NCI-H510A (cell line): ENCODE measurements at regions not wholly inside any gene's neighbourhood (a gene's known extent, or its start where the extent isn't known, plus 50 kb on each side); places are given as distances from the start of the nearest gene placed in this dataset.
"Not testable (repeated sequence)": the region's sequence is repeated elsewhere in the genome, so short reads cannot be mapped to it uniquely, and the experiment has no call there.

ENCODE experiments used
- DNase-seq: peaks from one replicate; lab custom pipeline; 2025; lab: John Stamatoyannopoulos, UW

DNA sequence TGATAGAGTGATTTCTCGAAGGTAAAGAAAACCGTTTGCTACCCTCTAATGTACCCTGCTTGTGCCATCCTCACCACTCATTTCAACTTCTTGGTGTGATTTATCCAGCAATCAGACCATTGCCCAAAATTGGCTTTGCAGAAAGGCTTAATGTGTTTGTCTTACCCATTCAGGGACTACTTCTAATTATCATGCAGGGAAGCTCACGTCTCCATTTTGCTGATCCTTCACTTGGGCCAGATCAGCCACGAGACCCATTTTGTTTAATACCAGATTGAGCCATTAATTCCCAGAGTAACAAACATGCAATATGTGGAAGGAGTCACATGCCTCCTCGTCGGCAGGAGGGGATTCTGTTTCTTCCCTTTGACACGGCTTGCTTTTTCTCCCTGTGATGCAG is 51.1 kb upstream of the CRY1 start:
- no peak for DNase-seq

DNA sequence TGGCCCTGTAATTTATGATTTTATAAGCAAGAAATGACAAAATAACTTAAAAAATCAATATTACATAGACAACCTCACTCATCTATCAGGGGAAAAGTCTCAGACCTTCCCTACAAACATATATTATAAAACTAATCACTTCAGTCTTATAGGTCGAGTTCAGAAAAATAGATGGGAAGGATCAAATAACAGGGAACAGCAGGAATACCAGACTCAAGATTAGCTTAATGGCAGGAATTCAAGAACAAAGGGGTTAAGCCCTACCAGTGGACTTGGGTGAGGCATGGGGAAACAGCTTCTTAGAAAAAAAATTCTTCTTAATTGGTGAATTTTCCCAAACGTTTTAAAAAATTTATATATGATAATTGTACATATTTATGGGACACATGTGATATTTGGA is 51.6 kb upstream of the CRY1 start:
- DNase-seq: no peak

DNA sequence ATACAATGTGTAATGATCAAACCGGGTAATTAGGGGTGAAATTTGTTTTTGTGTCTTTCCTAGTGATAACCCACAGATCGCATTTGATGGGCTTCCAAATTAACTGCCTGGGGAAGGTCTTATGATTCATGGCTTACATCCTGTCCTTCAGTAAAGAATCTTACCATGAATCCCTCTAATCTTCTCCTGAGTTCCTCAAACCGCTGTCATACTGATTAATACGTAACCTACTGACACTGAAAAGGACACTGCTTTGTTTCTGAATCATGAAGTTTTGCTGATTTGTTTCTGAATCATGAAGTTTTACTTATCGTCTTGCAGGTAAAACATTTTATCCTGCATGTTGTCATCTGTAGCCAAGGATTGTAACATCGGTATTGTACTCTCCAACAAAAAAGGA is 52.0 kb upstream of the CRY1 start:
- DNase-seq: no peak

DNA sequence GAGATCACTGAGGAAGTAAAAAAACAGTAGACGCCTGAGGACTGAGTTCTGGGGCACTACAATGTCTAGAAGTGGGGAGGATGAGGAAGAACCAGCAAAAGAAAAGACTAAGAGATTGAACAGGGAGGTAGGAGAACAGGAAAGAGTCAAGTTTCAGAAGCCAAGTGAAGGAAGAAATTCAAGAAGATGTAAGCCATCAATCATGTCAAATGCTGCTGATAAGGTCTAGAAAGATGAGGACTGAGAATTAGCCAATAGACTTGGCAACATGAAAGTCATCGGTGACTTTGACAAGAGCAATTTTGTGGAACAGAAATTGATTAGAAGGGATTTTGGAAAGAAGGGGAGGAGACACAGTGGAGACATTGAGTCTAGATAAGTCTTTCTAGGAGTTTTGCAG is 54.8 kb upstream of the CRY1 start:
- DNase-seq: no peak

DNA sequence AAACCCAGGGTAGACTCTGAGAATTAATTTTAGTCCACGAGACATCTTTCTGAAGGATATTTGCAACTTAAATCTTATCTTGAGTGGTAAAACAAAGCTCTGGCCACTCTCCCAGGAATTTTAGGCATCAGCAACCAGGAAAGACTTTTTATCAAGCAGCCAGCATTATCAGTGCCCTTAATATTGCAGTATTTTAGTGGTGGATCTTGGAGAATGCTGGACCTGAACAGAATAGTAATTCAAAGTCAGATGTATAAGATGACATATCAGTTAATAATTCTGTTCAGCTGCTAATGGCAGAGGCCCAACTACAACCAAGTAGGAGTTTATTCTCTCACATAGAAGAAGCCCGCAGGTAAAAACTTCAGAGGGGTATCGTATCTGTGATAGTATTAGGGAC is 59.0 kb upstream of the CRY1 start:
- no peak for DNase-seq

DNA sequence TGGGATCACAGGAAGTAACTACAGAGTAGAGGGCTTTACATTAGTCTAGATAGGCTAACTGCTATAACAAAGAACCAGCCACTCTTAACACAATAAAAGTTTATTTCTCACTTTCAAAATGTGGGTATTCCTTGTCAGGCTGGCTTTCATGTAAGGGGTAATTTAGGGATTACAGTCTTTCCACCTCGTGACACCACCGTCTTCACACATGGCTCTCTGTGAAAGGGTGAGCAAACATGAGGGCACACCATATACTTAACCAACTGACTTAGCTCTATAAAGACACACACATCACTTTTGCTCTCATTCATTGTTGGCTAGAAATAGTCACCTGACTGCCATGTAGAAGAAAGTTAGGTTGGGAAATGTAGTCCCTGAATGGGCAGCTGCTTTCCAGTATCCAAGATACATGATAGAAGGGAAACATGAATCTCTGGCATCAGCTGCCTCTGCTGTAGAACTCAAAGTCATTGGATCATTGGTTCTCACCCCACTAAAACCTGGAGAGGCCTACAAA is 66.1 kb upstream of the CRY1 start:
- DNase-seq: no peak

DNA sequence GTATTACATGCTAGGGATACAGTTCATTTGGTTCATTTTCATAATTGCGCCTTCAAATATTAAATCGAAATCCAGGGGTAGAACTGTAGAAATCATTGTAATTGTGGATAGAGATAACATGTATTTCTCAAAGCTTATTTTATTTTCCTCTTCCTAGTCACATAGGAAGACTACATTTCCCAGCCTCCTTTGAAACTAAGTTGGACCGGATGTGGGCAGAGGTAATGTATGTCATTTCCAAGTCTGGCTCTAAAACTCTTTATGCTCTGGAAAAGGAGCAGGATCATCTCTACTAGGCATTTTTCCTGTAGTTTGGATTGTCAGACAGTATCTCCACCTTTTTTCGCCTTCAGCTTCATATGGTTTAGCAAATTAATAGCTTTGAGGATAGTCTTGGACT is 70.1 kb upstream of the CRY1 start:
- no peak for DNase-seq

GRCh38 chr12:107164392-107164791 is 71.0 kb upstream of the CRY1 start:
- no peak for DNase-seq

GRCh38 chr12:107165581-107165980 is 72.2 kb upstream of the CRY1 start:
- no peak for DNase-seq

GRCh38 chr12:107167756-107168155 is 74.4 kb upstream of the CRY1 start:
- no peak for DNase-seq

DNA sequence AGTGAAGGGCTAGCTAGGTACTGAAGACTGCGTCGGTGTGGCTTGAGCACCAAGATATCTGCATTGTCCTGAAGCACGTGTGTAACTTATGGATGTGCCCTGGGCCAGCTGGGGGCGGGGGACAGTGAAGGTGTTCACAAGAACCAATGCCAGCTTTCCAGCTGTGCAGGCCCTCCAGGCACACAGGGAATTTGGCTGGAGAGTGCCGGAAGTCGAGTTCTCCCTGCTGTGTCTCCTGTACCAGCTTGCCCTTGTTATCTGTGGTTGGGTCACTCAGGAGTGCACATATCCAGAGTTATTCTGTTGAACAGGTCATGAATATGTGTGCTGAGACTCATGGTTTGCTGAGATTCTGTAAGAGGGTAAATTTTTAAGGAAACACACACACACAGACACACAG is 75.9 kb upstream of the CRY1 start:
- no peak for DNase-seq

- DNase-seq: no peak
Observed at GRCh38 chr12:107178776-107179175, 85.4 kb upstream of the CRY1 start.

DNA sequence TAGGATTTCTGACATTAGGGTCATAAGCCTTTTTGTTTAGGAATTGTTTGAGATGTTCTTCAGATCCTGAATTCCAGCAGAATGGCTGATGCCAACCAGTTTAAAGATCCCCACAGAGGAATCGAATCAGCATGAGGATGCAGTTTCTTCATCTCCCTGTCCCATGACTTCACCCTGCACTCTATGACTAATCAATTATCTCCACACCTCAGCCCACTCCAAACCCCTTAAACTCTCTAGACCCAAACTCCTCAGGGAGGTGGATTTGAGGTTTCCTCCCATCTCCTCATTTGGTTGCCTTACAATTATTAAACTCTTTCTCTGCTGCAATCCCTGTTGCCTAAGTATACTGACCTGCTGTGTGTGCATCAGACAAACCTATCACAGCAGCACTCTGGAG is 86.5 kb upstream of the CRY1 start:
- no peak for DNase-seq

DNA sequence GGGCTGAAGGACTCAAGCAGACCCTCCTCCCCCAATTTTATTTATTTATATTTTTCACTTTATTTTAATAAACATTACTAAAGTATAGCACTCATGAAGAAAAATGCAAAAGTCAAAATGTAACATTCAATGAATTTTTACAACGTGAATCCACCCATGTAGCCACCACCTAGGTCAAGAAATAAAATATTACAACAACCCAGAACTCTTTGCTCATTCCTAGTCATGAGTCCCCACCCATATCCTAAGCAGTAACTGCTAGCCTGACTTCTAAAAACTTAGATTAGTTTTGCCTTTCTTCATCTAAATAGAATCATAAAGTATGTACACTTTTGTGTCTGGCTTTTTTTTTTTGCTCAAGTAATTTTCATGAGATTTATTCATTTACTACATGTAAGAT is 86.9 kb upstream of the CRY1 start:
- no peak for DNase-seq

DNA sequence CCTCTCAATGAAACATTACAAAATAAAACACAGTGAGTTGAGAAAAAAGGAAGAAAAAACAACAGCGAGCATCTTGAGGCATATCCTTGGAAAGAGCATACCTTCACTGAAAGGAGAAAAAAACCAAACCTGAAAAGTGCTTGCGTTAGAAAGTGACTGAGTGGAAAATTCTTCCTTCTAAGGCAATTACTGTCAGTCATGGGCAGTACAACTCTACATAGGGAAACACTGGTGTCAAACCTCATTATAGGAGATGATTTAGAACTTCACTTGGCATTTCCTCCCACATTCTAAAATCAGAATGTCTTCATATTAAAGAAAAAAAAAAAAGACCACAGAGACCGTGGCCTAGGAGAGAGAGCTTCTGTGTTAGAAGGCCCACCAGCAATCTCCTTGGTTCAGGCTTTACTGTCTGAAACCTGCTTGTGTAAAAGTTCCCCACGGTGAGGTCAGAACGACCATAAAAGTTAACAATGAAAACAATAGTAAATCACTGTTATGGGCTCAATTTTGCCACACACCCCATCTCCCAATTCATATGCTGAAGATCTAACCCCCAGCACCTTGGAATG is 91.1 kb upstream of the CRY1 start:
- DNase-seq: no peak

DNA sequence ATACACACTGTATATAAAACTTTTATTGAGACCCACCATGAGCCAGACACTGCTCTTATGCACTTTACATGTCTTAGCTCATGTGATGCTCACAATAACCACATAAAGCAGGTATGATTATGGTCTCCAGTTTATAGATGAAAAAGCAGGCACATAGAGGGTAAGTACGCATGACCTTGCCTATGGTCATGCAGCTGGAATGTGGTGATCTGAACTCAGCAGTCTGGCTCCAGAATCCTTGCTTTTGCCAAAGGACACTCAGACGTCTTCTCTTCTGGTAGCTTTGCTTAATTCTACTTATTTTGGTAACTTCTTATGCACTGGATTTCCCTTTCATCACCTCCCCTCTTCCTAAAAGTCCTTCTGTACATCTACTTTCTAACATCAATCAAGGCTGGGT is 103.3 kb upstream of the CRY1 start:
- no peak for DNase-seq

DNA sequence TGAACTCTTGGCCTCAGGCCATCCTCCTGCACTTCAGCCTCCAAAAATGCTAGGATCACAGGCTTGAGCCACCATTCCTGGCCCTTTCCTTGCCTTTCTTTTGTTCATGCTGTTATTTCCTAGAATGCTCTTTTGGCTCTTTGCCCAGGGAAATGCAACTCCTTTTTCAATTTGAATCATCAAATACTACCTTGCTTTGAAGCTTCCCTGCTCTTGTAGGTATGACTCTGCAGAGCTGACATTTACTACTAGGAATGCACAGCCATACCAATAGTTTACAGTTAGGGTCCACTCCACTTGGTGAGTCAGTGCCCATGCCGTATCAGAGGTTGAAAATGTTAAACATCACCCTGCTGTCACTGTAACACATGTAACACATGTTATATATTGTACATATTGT is 107.0 kb upstream of the CRY1 start:
- no peak for DNase-seq

DNA sequence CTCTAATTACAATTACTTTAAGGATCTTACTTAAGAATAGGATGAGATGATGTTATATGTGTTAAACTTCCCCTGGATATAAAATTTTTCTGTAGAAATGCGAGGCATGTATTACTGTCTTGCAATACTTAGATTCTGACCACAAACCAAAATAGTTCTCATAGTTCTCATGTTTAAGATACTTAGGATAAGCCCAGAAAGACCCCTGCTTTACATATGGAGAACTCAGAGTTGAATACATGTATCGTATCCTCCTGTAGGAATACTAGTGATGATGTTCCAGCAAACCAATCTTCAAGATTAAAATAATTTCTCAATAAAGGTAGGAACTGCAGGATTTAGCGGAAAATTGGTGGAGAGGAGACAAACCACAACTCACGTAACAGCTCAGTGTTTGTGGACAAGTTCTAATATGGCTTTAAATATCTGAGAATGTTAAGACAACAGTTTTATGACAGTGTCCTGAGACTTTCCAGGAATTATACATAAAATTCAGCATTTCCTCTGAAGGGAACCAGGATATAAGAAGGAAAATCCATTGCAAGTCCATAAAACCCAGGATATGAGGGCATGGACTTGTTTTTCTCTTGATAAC is 114.7 kb upstream of the CRY1 start:
- DNase-seq: no peak

- not testable (repeated sequence) for DNase-seq
Observed at GRCh38 chr12:107209700-107210099, 116.4 kb upstream of the CRY1 start.

- DNase-seq: not testable (repeated sequence)
Observed at GRCh38 chr12:107214373-107214773, 121.0 kb upstream of the CRY1 start.

DNA sequence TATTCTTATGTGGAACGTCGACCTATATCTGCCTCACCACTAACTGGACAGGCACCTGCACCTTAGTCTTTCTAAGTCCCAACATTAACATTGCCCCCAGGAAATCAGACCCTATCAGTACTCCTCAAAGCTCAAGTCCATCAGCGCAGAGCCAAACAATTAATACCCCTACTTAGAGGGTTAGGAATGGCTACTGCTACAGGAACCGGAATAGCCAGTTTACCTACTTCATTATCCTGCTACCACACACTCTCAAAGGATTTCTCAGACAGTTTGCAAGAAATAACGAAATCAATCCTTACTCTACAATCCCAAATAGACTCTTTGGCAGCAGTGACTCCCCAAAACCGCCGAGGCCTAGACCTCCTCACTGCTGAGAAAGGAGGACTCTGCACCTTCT is 123.1 kb upstream of the CRY1 start:
- not testable (repeated sequence) for DNase-seq

GRCh38 chr12:107219301-107219700 is 126.0 kb upstream of the CRY1 start:
- DNase-seq: no peak

DNA sequence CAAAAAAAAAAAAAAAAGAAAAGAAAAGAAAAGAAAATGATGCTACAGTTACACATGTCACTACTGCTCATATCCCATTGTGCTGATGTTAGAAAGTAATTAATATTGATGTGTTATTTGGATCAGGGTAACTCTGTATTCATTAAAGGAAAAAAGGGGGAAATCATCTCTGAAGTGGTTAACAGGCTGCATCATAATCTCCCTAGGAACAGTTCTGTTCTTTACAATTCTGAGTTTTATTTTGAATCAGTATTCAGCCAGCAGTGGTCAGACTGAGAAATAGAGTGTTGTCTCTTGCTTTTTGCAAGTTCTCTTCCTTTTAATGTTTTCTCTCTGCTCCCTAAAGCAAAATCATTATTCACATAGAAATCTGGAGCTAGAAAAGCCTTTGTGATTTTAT is 128.6 kb upstream of the CRY1 start:
- DNase-seq: no peak

DNA sequence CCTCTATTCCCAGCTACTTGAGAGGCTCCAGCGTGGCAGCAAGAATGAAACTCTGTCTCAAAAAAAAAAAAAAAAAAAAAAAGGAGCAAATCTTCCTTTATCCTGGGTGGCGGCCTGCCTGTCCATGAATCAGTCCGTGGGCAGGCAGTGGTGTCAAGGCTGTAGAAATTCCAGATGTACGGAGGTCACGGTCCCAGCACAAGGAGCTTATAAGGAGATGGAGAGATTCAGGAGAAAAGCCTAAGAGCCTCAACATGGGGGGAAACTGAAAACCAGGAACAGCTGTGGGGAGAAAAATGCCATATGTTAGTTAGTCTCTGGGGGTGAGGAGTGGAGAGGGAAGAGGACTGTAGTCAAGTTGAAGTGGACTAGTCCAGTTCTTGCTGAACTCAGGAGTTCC is 130.5 kb upstream of the CRY1 start:
- DNase-seq: no peak
